IMR-90 (cell line): ENCODE measurements at regions not wholly inside any gene's neighbourhood (a gene's known extent, or its start where the extent isn't known, plus 50 kb on each side); places are given as distances from the start of the nearest gene placed in this dataset.
A peak's percentile ranks its signal among the peaks of the same experiment; 100 is the strongest.

Source experiments
- ATAC-seq: fragments of 200-7000 bp; cut with Tn5 transposase; 2 replicates; pipeline ENCODE4 v1.9.1; 2020; ENCODE audit warnings: low read depth, mild to moderate bottlenecking, moderate library complexity
- BruUV-seq: library from RNA; stranded (reverse); fragments of 400-500 nt; replicated peaks from 2 replicates; lab custom pipeline; 2021; lab: Mats Ljungman, UMichigan
- CTCF ChIA-PET: fragments of 300-600 bp; formaldehyde crosslinking; extraction: SDS; loops from one replicate; lab custom pipeline; 2021; ENCODE audit warnings: antibody characterized with exemption; lab: Yijun Ruan, JAX
- POLR2A ChIA-PET: fragments of 300-600 bp; sonication (Branson Sonifier 250); formaldehyde crosslinking; loops from one replicate; lab custom pipeline; 2022; ENCODE audit warnings: antibody characterized with exemption; ENCODE audit not compliant: unreplicated experiment; lab: Charles Lee
- DNase-seq: peaks from one replicate; pipeline ENCODE4 v3.0.0; 2013
- H2AFZ ChIP-seq: replicated peaks from 2 replicates; pipeline ENCODE3; 2013; ENCODE audit warnings: low read length, mild to moderate bottlenecking; ENCODE audit not compliant: poor library complexity
- H2AK5ac ChIP-seq: 2 replicates; pipeline ENCODE4 v1.6.1; 2013; ENCODE audit warnings: low read depth, low read length, inconsistent platforms
- H2AK9ac ChIP-seq: replicated peaks from 2 replicates; pipeline ENCODE3; 2013; ENCODE audit warnings: mild to moderate bottlenecking, low read depth, low read length, moderate library complexity; ENCODE audit not compliant: poor library complexity
- H2BK120ac ChIP-seq: 2 replicates; pipeline ENCODE4 v1.6.1; 2013; ENCODE audit warnings: low read depth, low read length, inconsistent platforms
- H2BK15ac ChIP-seq: 3 replicates; pipeline ENCODE4 v1.6.1; 2013; ENCODE audit warnings: low read depth, low read length, inconsistent platforms
- H2BK20ac ChIP-seq: 2 replicates; pipeline ENCODE4 v1.6.1; 2013; ENCODE audit warnings: low read depth, mild to moderate bottlenecking, inconsistent platforms, low read length, moderate library complexity
- H2BK5ac ChIP-seq: 2 replicates; pipeline ENCODE4 v1.6.1; 2013; ENCODE audit warnings: mild to moderate bottlenecking, low read depth, low read length, inconsistent platforms; ENCODE audit not compliant: poor library complexity, severe bottlenecking
- H3K14ac ChIP-seq: replicated peaks from 2 replicates; pipeline ENCODE4 v1.6.1; 2013; ENCODE audit warnings: low read depth, low read length, inconsistent platforms
- H3K18ac ChIP-seq: 2 replicates; pipeline ENCODE4 v1.6.1; 2013; ENCODE audit warnings: low read depth, low read length, control low read depth
- H3K23ac ChIP-seq: 2 replicates; pipeline ENCODE4 v1.6.1; 2013; ENCODE audit warnings: low read depth, low read length, inconsistent platforms
- H3K27ac ChIP-seq: 2 replicates; pipeline ENCODE4 v1.5.1; 2013; ENCODE audit warnings: mild to moderate bottlenecking, control low read depth, low read length; ENCODE audit not compliant: insufficient read depth
- H3K27me3 ChIP-seq: 2 replicates; pipeline ENCODE4 v1.6.1; 2013; ENCODE audit warnings: low read length; ENCODE audit not compliant: control insufficient read depth, insufficient read depth
- H3K36me3 ChIP-seq: 2 replicates; pipeline ENCODE4 v1.6.1; 2013; ENCODE audit warnings: low read length, mixed read lengths; ENCODE audit not compliant: control insufficient read depth, insufficient read depth
- H3K4ac ChIP-seq: 2 replicates; pipeline ENCODE4 v1.6.1; 2013; ENCODE audit warnings: low read depth, low read length, inconsistent platforms
- H3K4me1 ChIP-seq: 2 replicates; pipeline ENCODE4 v1.6.1; 2013; ENCODE audit warnings: low read length, mixed read lengths; ENCODE audit not compliant: control insufficient read depth, insufficient read depth
- H3K4me2 ChIP-seq: 2 replicates; pipeline ENCODE4 v1.6.1; 2013; ENCODE audit warnings: low read depth, mild to moderate bottlenecking, control low read depth, low read length, moderate library complexity
- H3K4me3 ChIP-seq: 2 replicates; pipeline ENCODE4 v1.5.1; 2013; ENCODE audit warnings: low read depth, mild to moderate bottlenecking, control low read depth, low read length, moderate library complexity; ENCODE audit not compliant: insufficient read depth
- H3K56ac ChIP-seq: 2 replicates; pipeline ENCODE4 v1.6.1; 2013; ENCODE audit warnings: low read length, inconsistent platforms; ENCODE audit not compliant: insufficient read depth; ENCODE audit errors: extremely low read depth
- H3K79me1 ChIP-seq, 2 experiments: 2 replicates each; pipeline ENCODE4 v1.6.1; 2013; ENCODE audit warnings: low read length in 2 of 2, inconsistent platforms in 1 of 2, low read depth in 1 of 2
- H3K9ac ChIP-seq: 2 replicates; pipeline ENCODE4 v1.6.1; 2013; ENCODE audit warnings: low read depth, low read length, control low read depth
- H3K9me1 ChIP-seq: 2 replicates; pipeline ENCODE4 v1.6.1; 2013; ENCODE audit warnings: low read length, inconsistent platforms; ENCODE audit not compliant: insufficient read depth
- H3K9me3 ChIP-seq: 2 replicates; pipeline ENCODE4 v1.6.1; 2013; ENCODE audit warnings: low read length; ENCODE audit not compliant: control insufficient read depth, insufficient read depth
- H4K20me1 ChIP-seq: 2 replicates; pipeline ENCODE4 v1.6.1; 2013; ENCODE audit warnings: low read length, inconsistent platforms; ENCODE audit not compliant: insufficient read depth
- H4K5ac ChIP-seq: 2 replicates; pipeline ENCODE4 v1.6.1; 2013; ENCODE audit warnings: mild to moderate bottlenecking, low read depth, low read length, control low read depth
- H4K8ac ChIP-seq, 2 experiments: 2 replicates each; pipeline ENCODE4 v1.6.1; 2013; ENCODE audit warnings: low read depth in 2 of 2, low read length in 2 of 2, control low read depth in 1 of 2, inconsistent platforms in 1 of 2
- H4K91ac ChIP-seq: 2 replicates; pipeline ENCODE4 v1.6.1; 2013; ENCODE audit warnings: low read depth, low read length, inconsistent platforms; ENCODE audit not compliant: insufficient read depth
- BHLHE40 ChIP-seq: fragments of 150-350 bp; IDR thresholded peaks from 2 replicates; pipeline ENCODE4 v1.6.1; 2016; ENCODE audit warnings: mild to moderate bottlenecking, low read depth, low read length
- CEBPB ChIP-seq: IDR thresholded peaks from 2 replicates; pipeline ENCODE4 v1.6.1; 2012; ENCODE audit warnings: low read depth, low read length, improper control_type of control experiment
- CHD1 ChIP-seq: IDR thresholded peaks from 2 replicates; pipeline ENCODE4 v1.6.1; 2012; ENCODE audit warnings: low read depth, low read length, improper control_type of control experiment
- ELK1 ChIP-seq: fragments of 150-350 bp; IDR thresholded peaks from 2 replicates; pipeline ENCODE4 v1.6.1; 2016; ENCODE audit warnings: low read depth, mild to moderate bottlenecking, low read length, moderate library complexity, borderline replicate concordance
- FOS ChIP-seq: fragments of 150-350 bp; IDR thresholded peaks from 2 replicates; pipeline ENCODE4 v1.6.1; 2016; ENCODE audit warnings: low read depth, low read length
- MAFK ChIP-seq: IDR thresholded peaks from 2 replicates; pipeline ENCODE4 v1.6.1; 2012; ENCODE audit warnings: low read depth, low read length, improper control_type of control experiment
- MAZ ChIP-seq: IDR thresholded peaks from 2 replicates; pipeline ENCODE4 v1.6.1; 2012; ENCODE audit warnings: low read depth, mild to moderate bottlenecking, low read length, improper control_type of control experiment, moderate library complexity, borderline replicate concordance
- MXI1 ChIP-seq: IDR thresholded peaks from 2 replicates; pipeline ENCODE4 v1.6.1; 2012; ENCODE audit warnings: low read depth, mild to moderate bottlenecking, low read length, moderate library complexity, borderline replicate concordance
- NFE2L2 ChIP-seq: fragments of 150-350 bp; IDR thresholded peaks from 2 replicates; pipeline ENCODE4 v1.6.1; 2016; ENCODE audit warnings: low read depth, mild to moderate bottlenecking, low read length
- POLR2A ChIP-seq: IDR thresholded peaks from 2 replicates; pipeline ENCODE4 v1.6.1; 2012; ENCODE audit warnings: mild to moderate bottlenecking, low read depth, low read length
- RAD21 ChIP-seq: IDR thresholded peaks from 2 replicates; pipeline ENCODE4 v1.6.1; 2012; ENCODE audit warnings: low read length, improper control_type of control experiment
- RCOR1 ChIP-seq: IDR thresholded peaks from 2 replicates; pipeline ENCODE4 v1.6.1; 2012; ENCODE audit warnings: mild to moderate bottlenecking, low read length, improper control_type of control experiment; ENCODE audit not compliant: insufficient replicate concordance
- RFX5 ChIP-seq: IDR thresholded peaks from 2 replicates; pipeline ENCODE4 v1.8.0; 2012; ENCODE audit warnings: low read depth, mild to moderate bottlenecking, low read length, moderate library complexity
- SMC3 ChIP-seq: fragments of 150-350 bp; IDR thresholded peaks from 2 replicates; pipeline ENCODE4 v1.6.1; 2016; ENCODE audit warnings: low read depth, mild to moderate bottlenecking, antibody characterized with exemption, low read length, moderate library complexity
- WGBS, 2 experiments: methylation state at CpG; one replicate each; pipeline versions ENCODE4 v1.1.5 to v1.1.7; 2013; ENCODE audit warnings: missing lambda C conversion rate in 2 of 2; ENCODE audit not compliant: insufficient read length in 1 of 2; ENCODE audit errors: extremely low coverage in 2 of 2; 5-methylcytosine and 5-hydroxymethylcytosine counted together
- dilution Hi-C: fragments of 300-500 bp; cut with HindIII; formaldehyde crosslinking; loops from one replicate; pipeline ENCODE4 v1.14.3; 2018; ENCODE audit warnings: low sequenced_read_pairs; ENCODE audit not compliant: unreplicated experiment
- in situ Hi-C: fragments of 300-500 bp; cut with MboI; formaldehyde crosslinking; loops from 3 replicates; pipeline ENCODE4 v1.14.3; 2019; ENCODE audit warnings: low sequenced_read_pairs, inconsistent platforms, mixed read lengths
- intact Hi-C: fragments of 100-400 bp; cut with micrococcal nuclease; formaldehyde crosslinking; loops from 2 replicates; pipeline ENCODE4 v1.10.0; 2022
- TF ChIP-seq, protein P1 (sequence below): fragments of 150-350 bp; IDR thresholded peaks from 2 replicates; pipeline ENCODE4 v1.6.1; 2017; ENCODE audit warnings: mild to moderate bottlenecking, antibody characterized with exemption, low read length, low read depth
- TF ChIP-seq, protein P2 (sequence below): conservative IDR thresholded peaks from 2 replicates; pipeline ENCODE4 v1.5.1; 2012; ENCODE audit warnings: mild to moderate bottlenecking, low read depth, low read length, improper control_type of control experiment

- ATAC-seq (no peak), DNase-seq (no peak)
- H2BK5ac ChIP-seq: no peak overlapping the region
- no peak overlapping the region for H4K5ac ChIP-seq
- H4K20me1 ChIP-seq: no peaks in the 10 kb centered on the region
- intact Hi-C loops: no loop called here
- no peak for TF ChIP-seq BHLHE40
- TF ChIP-seq RAD21: no peak
- TF ChIP-seq POLR2A: no peak
- TF ChIP-seq, protein P1, sequence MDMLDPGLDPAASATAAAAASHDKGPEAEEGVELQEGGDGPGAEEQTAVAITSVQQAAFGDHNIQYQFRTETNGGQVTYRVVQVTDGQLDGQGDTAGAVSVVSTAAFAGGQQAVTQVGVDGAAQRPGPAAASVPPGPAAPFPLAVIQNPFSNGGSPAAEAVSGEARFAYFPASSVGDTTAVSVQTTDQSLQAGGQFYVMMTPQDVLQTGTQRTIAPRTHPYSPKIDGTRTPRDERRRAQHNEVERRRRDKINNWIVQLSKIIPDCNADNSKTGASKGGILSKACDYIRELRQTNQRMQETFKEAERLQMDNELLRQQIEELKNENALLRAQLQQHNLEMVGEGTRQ: no peak
- TF ChIP-seq RCOR1: no peak
- TF ChIP-seq CEBPB: no peak
- no peak for TF ChIP-seq CHD1
- TF ChIP-seq MAFK: no peak
- no peak for TF ChIP-seq ELK1
- TF ChIP-seq SMC3: no peak
- TF ChIP-seq MAZ: no peak
- TF ChIP-seq NFE2L2: no peak
- no peak for TF ChIP-seq RFX5
- TF ChIP-seq, protein P2, sequence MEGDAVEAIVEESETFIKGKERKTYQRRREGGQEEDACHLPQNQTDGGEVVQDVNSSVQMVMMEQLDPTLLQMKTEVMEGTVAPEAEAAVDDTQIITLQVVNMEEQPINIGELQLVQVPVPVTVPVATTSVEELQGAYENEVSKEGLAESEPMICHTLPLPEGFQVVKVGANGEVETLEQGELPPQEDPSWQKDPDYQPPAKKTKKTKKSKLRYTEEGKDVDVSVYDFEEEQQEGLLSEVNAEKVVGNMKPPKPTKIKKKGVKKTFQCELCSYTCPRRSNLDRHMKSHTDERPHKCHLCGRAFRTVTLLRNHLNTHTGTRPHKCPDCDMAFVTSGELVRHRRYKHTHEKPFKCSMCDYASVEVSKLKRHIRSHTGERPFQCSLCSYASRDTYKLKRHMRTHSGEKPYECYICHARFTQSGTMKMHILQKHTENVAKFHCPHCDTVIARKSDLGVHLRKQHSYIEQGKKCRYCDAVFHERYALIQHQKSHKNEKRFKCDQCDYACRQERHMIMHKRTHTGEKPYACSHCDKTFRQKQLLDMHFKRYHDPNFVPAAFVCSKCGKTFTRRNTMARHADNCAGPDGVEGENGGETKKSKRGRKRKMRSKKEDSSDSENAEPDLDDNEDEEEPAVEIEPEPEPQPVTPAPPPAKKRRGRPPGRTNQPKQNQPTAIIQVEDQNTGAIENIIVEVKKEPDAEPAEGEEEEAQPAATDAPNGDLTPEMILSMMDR: no peak
- no peak for TF ChIP-seq FOS
- no peak for TF ChIP-seq MXI1
- peaks cover 2% of the 10 kb centered on the region; the same call in 1 of the 2 replicates for H3K4me1 ChIP-seq
- H3K79me1 ChIP-seq: no peaks in the 10 kb centered on the region
- H3K27ac ChIP-seq: no peak overlapping the region
- WGBS, 2 experiments: 95 to 96% methylated on average over 3 to 4 of the region's 4 CpGs
- dilution Hi-C loops: no loop called here
- no peak overlapping the region for H3K56ac ChIP-seq
- H2BK20ac ChIP-seq: peak overlapping the region; percentile 53; the same call in 1 of the 2 replicates
- no peak overlapping the region for H3K9ac ChIP-seq
- no peaks in the 10 kb centered on the region for H3K27me3 ChIP-seq
- H3K18ac ChIP-seq: no peak overlapping the region
- no TSS peak for BruUV-seq
- H2BK120ac ChIP-seq: no peak overlapping the region
- no peak overlapping the region for H2AK5ac ChIP-seq
- no peak overlapping the region for H3K4me2 ChIP-seq
- no peak overlapping the region for H4K8ac ChIP-seq
- no peak overlapping the region for H2AK9ac ChIP-seq
- no peak overlapping the region for H3K23ac ChIP-seq
- CTCF ChIA-PET: no interaction called here
- no peak overlapping the region for H3K4ac ChIP-seq
- no peaks in the 10 kb centered on the region for H3K9me1 ChIP-seq
- H3K9me3 ChIP-seq: no peaks in the 10 kb centered on the region
- no peak overlapping the region for H2AFZ ChIP-seq
- H3K14ac ChIP-seq: no peak overlapping the region
- POLR2A ChIA-PET: no interaction called here
- H4K91ac ChIP-seq: no peak overlapping the region
- no peak overlapping the region for H2BK15ac ChIP-seq
- in situ Hi-C loops: loop anchor here (10.0 kb wide), 1 partner anchor 170 kb away; no protein-coding TSS in a partner anchor
- H3K4me3 ChIP-seq: no peak overlapping the region
- no peaks in the 10 kb centered on the region for H3K36me3 ChIP-seq
These were observed 194.3 kb upstream of the BDNF start for GRCh38 chr11:27894552-27894951.
